ENCODE measurements at regions not wholly inside any gene's neighbourhood (a gene's known extent, or its start where the extent isn't known, plus 50 kb on each side); places are given as distances from the start of the nearest gene placed in this dataset.

DNA sequence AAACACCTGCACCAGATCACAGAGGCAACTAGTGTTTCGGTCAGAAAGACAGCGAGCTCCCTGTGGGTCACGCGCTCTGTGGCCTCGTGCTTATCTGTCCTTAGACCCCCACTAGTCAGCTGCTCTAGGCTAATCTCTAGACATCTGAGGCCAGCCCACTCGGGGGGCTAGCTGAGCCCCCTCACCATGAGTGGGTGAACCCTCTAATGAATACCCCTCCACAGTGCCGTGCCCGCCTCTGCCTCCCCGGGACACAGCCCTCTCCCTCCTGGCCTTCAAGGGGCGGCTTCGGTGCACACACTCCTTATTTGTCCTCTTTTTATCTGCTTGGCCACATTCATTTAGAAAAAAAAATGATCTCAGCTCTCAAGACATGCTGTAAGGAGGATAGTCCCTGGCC lies 320.1 kb downstream of the C16orf95 start:
- TF ChIP-seq, protein P1, sequence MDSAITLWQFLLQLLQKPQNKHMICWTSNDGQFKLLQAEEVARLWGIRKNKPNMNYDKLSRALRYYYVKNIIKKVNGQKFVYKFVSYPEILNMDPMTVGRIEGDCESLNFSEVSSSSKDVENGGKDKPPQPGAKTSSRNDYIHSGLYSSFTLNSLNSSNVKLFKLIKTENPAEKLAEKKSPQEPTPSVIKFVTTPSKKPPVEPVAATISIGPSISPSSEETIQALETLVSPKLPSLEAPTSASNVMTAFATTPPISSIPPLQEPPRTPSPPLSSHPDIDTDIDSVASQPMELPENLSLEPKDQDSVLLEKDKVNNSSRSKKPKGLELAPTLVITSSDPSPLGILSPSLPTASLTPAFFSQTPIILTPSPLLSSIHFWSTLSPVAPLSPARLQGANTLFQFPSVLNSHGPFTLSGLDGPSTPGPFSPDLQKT (IDR thresholded peaks at IDR 0.05; ENCODE audit: borderline replicate concordance, low read depth, low read length) = no peak
- no peak for TF ChIP-seq ZNF274 (IDR thresholded peaks at IDR 0.05; ENCODE audit: low read length)
- TF ChIP-seq ZNF274 (tag by site-specific recombination; IDR thresholded peaks at IDR 0.05; ENCODE audit: borderline replicate concordance) = no peak
